PC-3 (cell line): ENCODE measurements at regions not wholly inside any gene's neighbourhood (a gene's known extent, or its start where the extent isn't known, plus 50 kb on each side); places are given as distances from the start of the nearest gene placed in this dataset.

Experiments
- ATAC-seq: fragments of 200-7000 bp; cut with Tn5 transposase; 2 replicates; pipeline ENCODE4 v1.9.1; 2020; ENCODE audit warnings: mild to moderate bottlenecking, moderate library complexity
- BruUV-seq: library from RNA; stranded (reverse); fragments of 400-500 nt; replicated peaks from 2 replicates; lab custom pipeline; 2021; lab: Mats Ljungman, UMichigan
- CTCF ChIA-PET: fragments of 300-600 bp; sonication (Branson Sonifier 250); formaldehyde crosslinking; loops from one replicate; lab custom pipeline; 2022; ENCODE audit warnings: antibody characterized with exemption; lab: Charles Lee
- POLR2A ChIA-PET: fragments of 300-600 bp; sonication (Branson Sonifier 250); formaldehyde crosslinking; loops from one replicate; lab custom pipeline; 2022; ENCODE audit warnings: antibody characterized with exemption; ENCODE audit not compliant: unreplicated experiment; lab: Charles Lee
- DNase-seq: peaks from one replicate; pipeline ENCODE4 v3.0.0-alpha.2; 2015
- H2AFZ ChIP-seq: fragments of 300-600 bp; sonication (generic); 2 replicates; pipeline ENCODE4 v1.6.0; 2016; ENCODE audit warnings: antibody characterized with exemption, low read length
- H3F3A ChIP-seq: fragments of 300-600 bp; sonication (generic); one replicate; pipeline ENCODE4 v1.6.0; 2017; ENCODE audit warnings: antibody characterized with exemption, low read length, control low read depth, mild to moderate bottlenecking; ENCODE audit not compliant: unreplicated experiment
- H3K27ac ChIP-seq: fragments of 300-600 bp; sonication (generic); 2 replicates; pipeline ENCODE4 v1.5.1; 2016; ENCODE audit warnings: mild to moderate bottlenecking, low read length
- H3K27me3 ChIP-seq: fragments of 300-600 bp; sonication (generic); 2 replicates; pipeline ENCODE4 v1.6.1; 2016; ENCODE audit warnings: low read length, mixed read lengths
- H3K36me3 ChIP-seq: fragments of 300-600 bp; sonication (generic); 2 replicates; pipeline ENCODE4 v1.6.1; 2016; ENCODE audit warnings: low read depth, mixed run types, low read length, mixed read lengths
- H3K4me1 ChIP-seq: fragments of 300-600 bp; sonication (generic); 2 replicates; pipeline ENCODE4 v1.5.1; 2016; ENCODE audit warnings: low read length; ENCODE audit not compliant: insufficient read depth
- H3K4me2 ChIP-seq: fragments of 300-600 bp; sonication (generic); 2 replicates; pipeline ENCODE4 v1.6.0; 2016; ENCODE audit warnings: low read length
- H3K4me3 ChIP-seq: fragments of 300-600 bp; sonication (generic); 2 replicates; pipeline ENCODE4 v1.5.1; 2016; ENCODE audit warnings: mild to moderate bottlenecking, low read length, mixed read lengths
- H3K79me2 ChIP-seq: fragments of 300-600 bp; sonication (generic); 2 replicates; pipeline ENCODE4 v1.6.1; 2017; ENCODE audit warnings: low read length, mixed read lengths
- H3K9ac ChIP-seq: fragments of 300-600 bp; sonication (generic); 2 replicates; pipeline ENCODE4 v1.6.0; 2016; ENCODE audit warnings: mild to moderate bottlenecking, low read length
- H3K9me2 ChIP-seq: fragments of 300-600 bp; sonication (generic); replicated peaks from 2 replicates; pipeline ENCODE4 v1.6.1; 2016; ENCODE audit warnings: mixed run types, low read length, mixed read lengths
- H3K9me3 ChIP-seq: fragments of 300-600 bp; sonication (generic); 2 replicates; pipeline ENCODE4 v1.6.1; 2016; ENCODE audit warnings: low read length, mixed read lengths
- H4K20me1 ChIP-seq: fragments of 300-600 bp; sonication (generic); 2 replicates; pipeline ENCODE4 v1.6.1; 2016; ENCODE audit warnings: low read length, mixed read lengths
- CTCF ChIP-seq: fragments of 300-600 bp; sonication (generic); conservative IDR thresholded peaks from 2 replicates; pipeline ENCODE4 v1.5.1; 2017; ENCODE audit warnings: antibody characterized with exemption, low read depth, mild to moderate bottlenecking, low read length
- EZH2 ChIP-seq: fragments of 300-600 bp; sonication (generic); IDR thresholded peaks from one replicate; pipeline ENCODE4 v1.6.1; 2017; ENCODE audit warnings: antibody characterized with exemption, mild to moderate bottlenecking, low read length; ENCODE audit not compliant: unreplicated experiment
- EZH2phosphoT487 ChIP-seq: fragments of 300-600 bp; sonication (generic); IDR thresholded peaks from 2 replicates; pipeline ENCODE4 v1.6.1; 2018; ENCODE audit warnings: mild to moderate bottlenecking, antibody characterized with exemption, low read length, borderline replicate concordance
- intact Hi-C: fragments of 100-400 bp; cut with micrococcal nuclease; formaldehyde crosslinking; loops from 2 replicates; pipeline ENCODE4 v1.9.0; 2023

DNA sequence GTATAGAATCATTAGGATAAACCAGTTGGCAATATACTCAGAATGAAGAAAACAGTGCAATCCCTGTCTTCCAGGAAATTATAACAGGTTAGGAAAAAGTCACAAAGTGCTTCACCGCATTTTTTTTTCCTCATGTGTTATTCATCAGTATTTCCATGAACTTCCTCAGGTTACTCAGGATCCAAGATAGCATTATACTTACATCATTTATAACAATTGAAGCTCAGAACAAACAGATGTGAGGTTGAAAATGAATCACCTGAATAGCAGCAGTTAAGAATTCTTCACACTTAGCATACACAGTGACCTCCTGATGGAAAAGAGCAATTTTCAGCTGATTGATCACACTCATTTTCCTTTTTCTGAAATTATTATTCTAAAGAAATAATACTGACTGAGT, 1040.7 kb upstream of the B3GALT2 start:
- ATAC-seq = peak; percentile 53
- Histone ChIP-seq H3K4me3 (no peak overlapping the region), H3K9me2 (no peaks in the 10 kb centered on the region), H3K4me1 (peaks cover 14% of the 10 kb centered on the region), H3K79me2 (no peaks in the 10 kb centered on the region), H3K36me3 (no peaks in the 10 kb centered on the region), H3K4me2 (no peak overlapping the region), H4K20me1 (no peaks in the 10 kb centered on the region), H3K27ac (no peak overlapping the region), H3K9me3 (no peaks in the 10 kb centered on the region), H3K27me3 (no peaks in the 10 kb centered on the region), H3F3A (no peaks in the 10 kb centered on the region), H2AFZ (no peak overlapping the region), H3K9ac (no peak overlapping the region)
- TF ChIP-seq EZH2phosphoT487 (no peak), CTCF (no peak), EZH2 (no peak)
- ChIA-PET POLR2A (no interaction called here), CTCF (no interaction called here)
- intact Hi-C loops = loop anchor here (5.0 kb wide), 1 partner anchor 140 kb away; no protein-coding TSS in a partner anchor
- peak; percentile 43 for DNase-seq
- BruUV-seq = no TSS peak

GRCh38 chr1:194225821-194226220, 1039.4 kb upstream of the B3GALT2 start:
- no peak overlapping the region for H3K27ac ChIP-seq
- CTCF ChIA-PET = no interaction called here
- peaks cover 14% of the 10 kb centered on the region for H3K4me1 ChIP-seq
- POLR2A ChIA-PET = no interaction called here
- no peaks in the 10 kb centered on the region for H3K9me2 ChIP-seq
- H3K36me3 ChIP-seq = no peaks in the 10 kb centered on the region
- no peak overlapping the region for H2AFZ ChIP-seq
- intact Hi-C loops = loop anchor here (5.0 kb wide), 1 partner anchor 141 kb away; no protein-coding TSS in a partner anchor
- H3K9ac ChIP-seq = no peak overlapping the region
- BruUV-seq = no TSS peak
- ATAC-seq (no peak), DNase-seq (no peak)
- TF ChIP-seq CTCF (no peak), EZH2phosphoT487 (no peak), EZH2 (no peak)
- no peaks in the 10 kb centered on the region for H4K20me1 ChIP-seq
- H3K9me3 ChIP-seq = no peaks in the 10 kb centered on the region
- no peaks in the 10 kb centered on the region for H3F3A ChIP-seq
- H3K79me2 ChIP-seq = no peaks in the 10 kb centered on the region
- H3K4me3 ChIP-seq = no peak overlapping the region
- no peaks in the 10 kb centered on the region for H3K27me3 ChIP-seq
- no peak overlapping the region for H3K4me2 ChIP-seq

- Histone ChIP-seq H3K27me3 (no peaks in the 10 kb centered on the region), H4K20me1 (no peaks in the 10 kb centered on the region), H3K79me2 (no peaks in the 10 kb centered on the region), H2AFZ (no peak overlapping the region), H3K27ac (no peak overlapping the region), H3F3A (no peaks in the 10 kb centered on the region), H3K36me3 (no peaks in the 10 kb centered on the region), H3K9me2 (no peaks in the 10 kb centered on the region), H3K4me3 (no peak overlapping the region), H3K9me3 (no peaks in the 10 kb centered on the region), H3K4me1 (peaks cover 13% of the 10 kb centered on the region), H3K4me2 (no peak overlapping the region), H3K9ac (no peak overlapping the region)
- no peak for ATAC-seq
- TF ChIP-seq EZH2 (no peak), CTCF (no peak), EZH2phosphoT487 (no peak)
- DNase-seq = no peak
- intact Hi-C loops = no loop called here
- no TSS peak for BruUV-seq
- ChIA-PET POLR2A (no interaction called here), CTCF (no interaction called here)
Measured at GRCh38 chr1:194223596-194223995, 1037.2 kb upstream of the B3GALT2 start.
